ENCODE measurements at regions not wholly inside any gene's neighbourhood (a gene's known extent, or its start where the extent isn't known, plus 50 kb on each side); places are given as distances from the start of the nearest gene placed in this dataset.

DNA sequence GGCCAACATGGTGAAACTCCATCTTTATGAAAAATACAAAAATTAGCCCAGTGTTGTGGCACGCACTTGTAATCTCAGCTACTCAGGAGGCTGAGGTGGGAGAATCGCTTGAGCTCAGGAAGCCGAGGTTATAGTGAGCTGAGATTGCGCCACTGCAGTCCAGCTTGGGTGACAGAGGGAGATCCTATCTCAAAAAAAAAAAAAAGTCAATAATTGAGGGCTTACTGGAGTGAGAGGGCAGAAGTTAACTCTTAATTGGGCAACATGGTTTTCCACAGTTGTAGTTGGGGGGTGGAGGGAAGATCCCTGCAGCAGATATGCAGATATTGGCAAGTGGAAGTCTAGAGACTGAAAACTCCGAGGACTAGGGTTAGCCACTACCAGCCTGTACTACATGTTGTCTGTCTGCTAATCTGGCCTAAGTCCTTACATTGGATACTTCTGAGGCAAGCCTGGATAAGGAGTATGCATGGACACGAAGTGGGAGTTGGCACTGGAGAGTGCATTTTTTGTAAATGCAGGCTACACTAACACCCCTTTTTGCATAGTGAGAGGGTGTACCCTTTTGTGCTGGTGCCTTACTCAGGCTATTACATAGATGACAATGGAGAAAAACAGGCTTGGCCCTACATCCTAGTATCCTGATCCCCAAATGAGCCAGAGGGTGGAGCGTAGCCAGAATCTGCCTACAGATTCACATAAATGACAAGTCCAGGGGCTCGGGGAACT, 89.0 kb upstream of the NIPBL start:
- TF ChIP-seq, protein P1, sequence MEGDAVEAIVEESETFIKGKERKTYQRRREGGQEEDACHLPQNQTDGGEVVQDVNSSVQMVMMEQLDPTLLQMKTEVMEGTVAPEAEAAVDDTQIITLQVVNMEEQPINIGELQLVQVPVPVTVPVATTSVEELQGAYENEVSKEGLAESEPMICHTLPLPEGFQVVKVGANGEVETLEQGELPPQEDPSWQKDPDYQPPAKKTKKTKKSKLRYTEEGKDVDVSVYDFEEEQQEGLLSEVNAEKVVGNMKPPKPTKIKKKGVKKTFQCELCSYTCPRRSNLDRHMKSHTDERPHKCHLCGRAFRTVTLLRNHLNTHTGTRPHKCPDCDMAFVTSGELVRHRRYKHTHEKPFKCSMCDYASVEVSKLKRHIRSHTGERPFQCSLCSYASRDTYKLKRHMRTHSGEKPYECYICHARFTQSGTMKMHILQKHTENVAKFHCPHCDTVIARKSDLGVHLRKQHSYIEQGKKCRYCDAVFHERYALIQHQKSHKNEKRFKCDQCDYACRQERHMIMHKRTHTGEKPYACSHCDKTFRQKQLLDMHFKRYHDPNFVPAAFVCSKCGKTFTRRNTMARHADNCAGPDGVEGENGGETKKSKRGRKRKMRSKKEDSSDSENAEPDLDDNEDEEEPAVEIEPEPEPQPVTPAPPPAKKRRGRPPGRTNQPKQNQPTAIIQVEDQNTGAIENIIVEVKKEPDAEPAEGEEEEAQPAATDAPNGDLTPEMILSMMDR (conservative IDR thresholded peaks at IDR 0.05), result no peak
- no peak for TF ChIP-seq ZFX (IDR thresholded peaks at IDR 0.05)

All from C4-2B (cell line).